HG02981 (cell line): ENCODE measurements at regions not wholly inside any gene's neighbourhood (a gene's known extent, or its start where the extent isn't known, plus 50 kb on each side); places are given as distances from the start of the nearest gene placed in this dataset.

Experiments used
- ATAC-seq: cut with Tn5 transposase; IDR thresholded peaks from one replicate; pipeline ENCODE4 v1.9.1; 2021; ENCODE audit warnings: mild to moderate bottlenecking, moderate library complexity; ENCODE audit not compliant: unreplicated experiment

- ATAC-seq = no peak
These were observed 98.7 kb upstream of the ARHGAP24 start for GRCh38 chr4:85376285-85376684.

GRCh38 chr4:85381968-85382367 lies 93.0 kb upstream of the ARHGAP24 start:
- no peak for ATAC-seq

GRCh38 chr4:85391071-85391470 lies 83.9 kb upstream of the ARHGAP24 start:
- ATAC-seq = no peak

- peak; percentile 82 for ATAC-seq
These were observed 83.2 kb upstream of the ARHGAP24 start for GRCh38 chr4:85391589-85392410.

- ATAC-seq = peak; percentile 42
These were observed 81.7 kb upstream of the ARHGAP24 start for GRCh38 chr4:85393201-85393600.

GRCh38 chr4:85398276-85398675 lies 76.7 kb upstream of the ARHGAP24 start:
- ATAC-seq = no peak

GRCh38 chr4:85399270-85399669 lies 75.7 kb upstream of the ARHGAP24 start:
- peak; percentile 65 for ATAC-seq

GRCh38 chr4:85402371-85402770 lies 72.6 kb upstream of the ARHGAP24 start:
- ATAC-seq = no peak

GRCh38 chr4:85406185-85406584 lies 68.8 kb upstream of the ARHGAP24 start:
- no peak for ATAC-seq

- no peak for ATAC-seq
These were observed 67.4 kb upstream of the ARHGAP24 start for GRCh38 chr4:85407546-85407945.

- ATAC-seq = no peak
These were observed 66.6 kb upstream of the ARHGAP24 start for GRCh38 chr4:85408301-85408700.

- ATAC-seq = no peak
These were observed 65.7 kb upstream of the ARHGAP24 start for GRCh38 chr4:85409251-85409650.

- ATAC-seq = no peak
These were observed 63.6 kb upstream of the ARHGAP24 start for GRCh38 chr4:85411386-85411785.

GRCh38 chr4:85414972-85415371 lies 60.0 kb upstream of the ARHGAP24 start:
- no peak for ATAC-seq

- ATAC-seq = no peak
These were observed 58.9 kb upstream of the ARHGAP24 start for GRCh38 chr4:85416094-85416493.

GRCh38 chr4:85419103-85419502 lies 55.8 kb upstream of the ARHGAP24 start:
- no peak for ATAC-seq

GRCh38 chr4:85420831-85421230 lies 54.1 kb upstream of the ARHGAP24 start:
- ATAC-seq = no peak

GRCh38 chr4:85423431-85423830 lies 51.5 kb upstream of the ARHGAP24 start:
- peak; percentile 82 for ATAC-seq
